ENCODE measurements at regions not wholly inside any gene's neighbourhood (a gene's known extent, or its start where the extent isn't known, plus 50 kb on each side); places are given as distances from the start of the nearest gene placed in this dataset.
"Not testable (repeated sequence)": the region's sequence is repeated elsewhere in the genome, so short reads cannot be mapped to it uniquely, and the experiment has no call there.

- DNase-seq (ENCODE audit: low read depth in 2 of 2): not testable (repeated sequence)
Measured at GRCh38 chr10:42533866-42534265, 104.5 kb downstream of the ZNF33B start.

GRCh38 chr10:42532996-42533395, 105.4 kb downstream of the ZNF33B start:
- DNase-seq (ENCODE audit: low read depth in 2 of 2): no peak

GRCh38 chr10:42523098-42523497, 115.3 kb downstream of the ZNF33B start:
- no peak for DNase-seq (ENCODE audit: low read depth in 2 of 2)

- DNase-seq (ENCODE audit: low read depth in 2 of 2): no peak
Measured at GRCh38 chr10:42519761-42520460, 118.5 kb downstream of the ZNF33B start.

- DNase-seq (ENCODE audit: low read depth in 2 of 2): no peak
Measured at GRCh38 chr10:42519079-42519478, 119.3 kb downstream of the ZNF33B start.

GRCh38 chr10:42513921-42514320, 124.4 kb downstream of the ZNF33B start:
- DNase-seq (ENCODE audit: low read depth in 2 of 2): no peak

GRCh38 chr10:42491801-42492200, 146.6 kb downstream of the ZNF33B start:
- DNase-seq (ENCODE audit: low read depth in 2 of 2): no peak

GRCh38 chr10:42491001-42491592, 147.3 kb downstream of the ZNF33B start:
- no peak for DNase-seq (ENCODE audit: low read depth in 2 of 2)

GRCh38 chr10:42490368-42490767, 148.0 kb downstream of the ZNF33B start:
- DNase-seq (ENCODE audit: low read depth in 2 of 2): no peak

- DNase-seq (ENCODE audit: low read depth in 2 of 2): no peak
Measured at GRCh38 chr10:42488416-42488815, 150.0 kb downstream of the ZNF33B start.

- no peak for DNase-seq (ENCODE audit: low read depth in 2 of 2)
Measured at GRCh38 chr10:42482411-42482810, 156.0 kb downstream of the ZNF33B start.

GRCh38 chr10:42479057-42479456, 159.3 kb downstream of the ZNF33B start:
- DNase-seq (ENCODE audit: low read depth in 2 of 2): no peak

- DNase-seq (ENCODE audit: low read depth in 2 of 2): no peak
Measured at GRCh38 chr10:42477170-42477569, 161.2 kb downstream of the ZNF33B start.

- DNase-seq (ENCODE audit: low read depth in 2 of 2): no peak
Measured at GRCh38 chr10:42476101-42476500, 162.3 kb downstream of the ZNF33B start.

- no peak for DNase-seq (ENCODE audit: low read depth in 2 of 2)
Measured at GRCh38 chr10:42475168-42476098, 162.9 kb downstream of the ZNF33B start.

GRCh38 chr10:42454313-42454712, 184.1 kb downstream of the ZNF33B start:
- DNase-seq (ENCODE audit: low read depth in 2 of 2): no peak

GRCh38 chr10:42431095-42431494, 207.3 kb downstream of the ZNF33B start:
- DNase-seq (ENCODE audit: low read depth in 2 of 2): no peak

- DNase-seq (ENCODE audit: low read depth in 2 of 2): no peak
Measured at GRCh38 chr10:42428534-42428933, 209.8 kb downstream of the ZNF33B start.

- DNase-seq (ENCODE audit: low read depth in 2 of 2): no peak
Measured at GRCh38 chr10:42422911-42423310, 215.5 kb downstream of the ZNF33B start.

GRCh38 chr10:42421812-42422211, 216.6 kb downstream of the ZNF33B start:
- no peak for DNase-seq (ENCODE audit: low read depth in 2 of 2)

GRCh38 chr10:42419789-42420188, 218.6 kb downstream of the ZNF33B start:
- DNase-seq (ENCODE audit: low read depth in 2 of 2): no peak

GRCh38 chr10:42380926-42381547, 257.3 kb downstream of the ZNF33B start:
- DNase-seq (ENCODE audit: low read depth in 2 of 2): no peak

Data from stimulated activated CD4-positive, alpha-beta T cell treated with anti-CD3 and anti-CD28 coated beads, Interleukin-15, amount 100 ng/mL, for 48 hours (primary cell).